ENCODE measurements at regions not wholly inside any gene's neighbourhood (a gene's known extent, or its start where the extent isn't known, plus 50 kb on each side); places are given as distances from the start of the nearest gene placed in this dataset.

DNA sequence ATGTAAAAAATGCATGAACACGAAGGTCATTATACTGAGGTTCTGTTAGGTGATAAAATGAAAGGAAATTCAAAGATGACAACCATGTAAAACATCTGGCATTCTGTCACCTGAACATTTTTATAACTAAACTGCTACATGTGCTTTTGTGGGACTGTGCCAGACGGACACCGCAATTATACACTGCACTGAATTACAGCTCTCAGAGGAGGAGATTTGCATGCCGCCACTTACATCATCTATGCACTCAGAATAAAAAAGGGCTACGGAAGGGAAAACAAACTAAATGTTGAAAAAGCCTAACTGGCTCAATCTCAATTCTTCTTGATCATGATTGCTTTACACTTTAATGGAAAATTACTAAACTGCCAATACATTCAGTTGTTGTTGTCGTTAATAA is 614.0 kb upstream of the EYS start:
- no peak for DNase-seq (ENCODE audit: low spot score)

DNA sequence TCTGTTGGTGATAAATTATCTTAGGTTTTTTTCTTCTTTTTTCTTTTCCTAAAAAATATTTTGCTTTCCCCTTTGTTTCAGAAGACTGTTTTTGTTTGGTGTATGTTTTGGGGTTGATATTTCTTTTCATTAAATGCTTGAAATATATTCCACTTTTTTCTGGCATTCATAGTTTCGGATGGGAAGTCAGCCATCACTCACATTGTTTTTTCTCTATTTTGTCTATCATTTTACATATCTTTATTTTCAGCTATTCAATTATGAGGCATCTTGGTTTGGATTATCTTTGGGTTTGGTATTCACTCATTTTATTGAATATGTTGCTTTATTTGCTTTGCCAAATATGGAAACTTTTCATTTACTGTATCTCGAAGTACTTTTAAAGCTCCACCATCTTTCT is 600.5 kb upstream of the EYS start:
- DNase-seq (ENCODE audit: low spot score), result no peak

DNA sequence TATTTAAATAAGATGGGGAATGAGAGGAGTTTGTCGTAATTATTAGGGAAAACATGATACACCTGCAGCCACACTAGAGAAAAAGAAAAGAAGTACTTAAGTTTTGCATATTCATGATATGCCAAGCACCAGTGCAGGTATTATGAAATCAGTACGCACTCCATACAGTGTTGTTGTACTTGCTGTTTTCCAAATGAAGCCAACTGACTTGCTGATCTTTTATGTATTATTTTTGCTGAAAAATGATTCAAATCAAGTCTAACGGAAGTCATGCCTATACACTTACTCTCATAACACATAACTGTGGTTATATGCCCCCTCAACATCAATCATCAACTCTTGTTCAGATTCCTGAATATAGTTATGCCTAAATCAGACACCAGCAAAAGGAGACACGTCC is 584.9 kb upstream of the EYS start:
- DNase-seq (ENCODE audit: low spot score), result no peak

DNA sequence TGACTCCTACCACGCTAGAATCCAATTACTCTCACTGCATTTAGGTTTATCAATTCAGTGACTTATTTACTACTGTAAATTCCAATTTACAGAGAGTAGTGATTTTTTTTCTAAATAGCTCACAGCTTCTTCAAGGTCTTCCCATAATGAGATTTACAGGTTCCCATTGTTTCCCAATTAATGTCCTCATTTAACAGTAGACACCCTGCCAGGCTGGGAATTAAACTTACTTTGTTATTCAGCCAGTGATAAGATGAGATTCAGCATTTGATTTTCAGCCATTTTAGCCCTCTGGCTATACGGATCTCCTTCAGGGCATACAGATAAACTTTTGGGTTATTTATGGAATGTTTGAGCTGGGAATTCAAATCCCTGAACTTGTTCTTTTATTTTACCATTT is 582.9 kb upstream of the EYS start:
- DNase-seq (ENCODE audit: low spot score), result no peak

DNA sequence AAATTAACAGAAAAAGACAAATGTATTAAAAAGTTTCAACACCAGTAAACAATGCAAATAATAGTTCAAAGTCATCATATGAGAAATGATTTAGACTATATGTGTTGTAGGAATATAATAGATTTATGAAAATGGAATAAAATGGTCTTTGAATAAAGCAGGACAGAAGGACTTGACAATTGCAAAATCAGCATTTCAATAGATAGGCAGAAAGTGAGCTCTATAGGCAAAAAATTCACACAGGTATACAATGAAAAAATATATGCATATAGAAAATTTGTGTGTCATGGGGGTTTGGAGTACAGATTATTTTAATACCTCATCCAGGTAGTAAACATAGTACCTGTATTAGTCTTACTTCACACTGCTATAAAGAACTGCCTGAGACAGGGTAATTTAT is 571.1 kb upstream of the EYS start:
- no peak for DNase-seq (ENCODE audit: low spot score)

DNA sequence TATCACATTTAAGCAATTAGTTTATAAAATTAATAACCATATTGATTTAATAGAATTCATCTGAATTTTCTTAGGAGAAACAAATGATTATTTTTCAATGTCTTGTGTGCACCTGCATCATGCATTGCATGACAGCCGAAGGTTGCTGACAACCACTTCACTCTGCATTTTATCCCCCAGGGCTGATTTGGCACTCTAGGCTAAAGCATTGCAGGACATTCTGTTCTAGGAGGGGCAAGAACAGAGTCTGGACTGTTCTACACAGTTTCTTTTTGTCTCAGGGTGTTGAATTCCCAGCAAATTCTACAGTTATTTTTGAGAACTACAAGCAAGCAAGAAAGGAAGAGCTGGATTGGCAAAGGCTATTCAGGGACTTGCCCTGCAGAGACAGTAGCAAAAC is 570.4 kb upstream of the EYS start:
- no peak for DNase-seq (ENCODE audit: low spot score)

DNA sequence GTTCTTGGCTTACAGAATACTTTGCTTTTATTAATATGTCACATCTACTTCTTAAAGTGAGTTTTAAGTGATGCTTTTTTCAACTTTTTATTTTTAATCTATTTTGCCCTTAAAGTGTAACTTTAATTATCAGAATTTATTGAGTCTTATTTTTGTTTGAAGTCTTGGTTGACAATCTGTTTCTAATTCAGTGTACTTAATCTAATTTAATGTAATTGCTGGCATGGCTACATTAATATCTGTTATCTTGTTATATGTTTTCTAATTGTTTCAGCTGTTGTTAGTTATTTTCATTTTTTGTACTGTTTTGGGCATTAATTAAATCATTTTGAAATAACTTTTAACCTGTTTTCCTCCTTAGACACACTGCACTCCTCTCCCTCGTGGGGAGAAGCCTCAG is 558.7 kb upstream of the EYS start:
- DNase-seq (ENCODE audit: low spot score), result no peak

DNA sequence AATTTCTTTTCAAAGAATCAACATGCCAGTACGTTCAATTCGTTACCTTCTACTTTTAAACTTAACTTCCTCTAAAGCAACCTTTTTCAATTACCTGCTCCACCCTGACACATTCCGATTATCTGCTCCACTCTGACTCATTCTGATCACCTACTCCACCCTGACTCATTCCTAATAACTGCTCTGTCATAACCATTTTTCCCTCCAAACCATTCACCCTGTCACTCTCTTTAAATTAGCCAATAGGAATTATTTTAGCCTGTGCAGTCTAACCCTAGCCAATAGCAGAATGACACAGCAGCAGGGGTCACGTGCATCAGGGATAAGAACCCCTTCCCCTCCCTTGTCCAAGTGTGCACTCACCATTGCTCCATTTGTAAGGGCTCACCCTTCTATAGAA is 557.4 kb upstream of the EYS start:
- DNase-seq (ENCODE audit: low spot score), result peak; percentile 91

DNA sequence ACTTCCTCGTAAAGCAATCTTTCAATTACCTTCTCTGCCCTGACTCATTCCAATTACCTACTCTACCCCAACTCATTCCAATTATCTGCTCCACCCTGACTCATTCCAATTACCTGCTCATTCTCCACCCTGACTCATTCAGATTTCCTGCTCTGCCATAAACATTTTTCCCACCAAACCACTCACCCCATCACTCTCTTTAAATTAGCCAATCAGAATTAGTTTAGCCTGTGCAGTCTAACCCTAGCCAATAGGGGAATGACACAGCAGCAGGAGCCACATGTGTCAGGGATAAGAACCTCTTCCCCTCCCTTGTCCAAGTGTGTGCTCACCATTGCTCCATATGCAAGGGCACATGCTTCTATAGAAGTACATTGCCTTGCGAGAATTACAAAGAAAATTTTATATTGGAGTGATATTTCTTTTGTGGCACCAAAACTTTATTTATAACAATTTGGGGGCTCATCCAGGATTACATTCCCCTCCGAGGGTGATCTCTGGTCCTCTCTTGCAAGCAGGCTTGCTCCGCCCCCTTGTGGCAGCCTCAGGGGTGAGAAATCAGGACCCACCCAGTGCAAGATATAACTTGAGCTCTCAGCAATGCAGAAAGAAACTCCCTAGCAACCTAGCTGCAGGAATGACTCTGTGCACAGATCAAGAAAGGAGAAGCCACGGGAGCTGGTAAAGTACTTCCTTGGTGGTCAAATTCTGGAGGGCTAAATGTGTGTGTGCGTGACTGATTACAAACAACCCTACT is 551.9 kb upstream of the EYS start:
- DNase-seq (ENCODE audit: low spot score), result peak; percentile 76

DNA sequence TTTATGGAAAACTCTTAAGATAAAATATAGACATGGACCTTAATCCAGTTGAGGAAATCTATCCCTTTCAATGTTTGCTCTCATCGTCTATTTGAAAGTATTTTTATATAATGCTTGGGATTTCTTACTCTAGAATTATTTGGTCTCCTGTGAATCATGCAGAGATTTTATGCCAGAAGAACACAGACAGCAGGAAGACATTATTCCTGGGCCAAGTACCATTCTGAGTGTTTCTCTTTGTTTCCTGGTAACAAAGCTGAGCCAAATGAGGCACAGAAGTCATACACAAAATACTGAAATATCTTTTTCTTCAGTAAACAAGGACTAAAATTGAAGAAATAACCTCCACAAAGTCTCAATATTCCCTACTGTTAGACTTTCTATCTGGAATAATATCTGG is 538.2 kb upstream of the EYS start:
- no peak for DNase-seq (ENCODE audit: low spot score)

DNA sequence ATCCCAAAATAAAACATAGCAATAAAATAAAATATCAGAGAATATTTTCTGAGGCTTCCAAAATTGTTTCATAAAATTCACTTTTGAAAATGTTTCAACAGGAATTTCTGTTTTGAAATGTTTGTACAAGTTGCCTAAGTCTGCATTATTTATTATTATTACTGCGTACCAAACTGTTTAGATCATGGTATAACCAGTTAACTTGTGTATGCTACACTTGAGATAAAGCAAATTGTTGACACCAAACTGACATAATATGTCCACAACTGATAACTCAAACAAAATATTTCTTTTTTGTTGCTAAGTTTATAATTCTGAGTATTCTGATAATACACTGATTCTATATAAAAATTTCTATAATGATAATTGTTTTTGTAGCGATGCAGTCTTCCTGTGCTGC is 531.8 kb upstream of the EYS start:
- no peak for DNase-seq (ENCODE audit: low spot score)

DNA sequence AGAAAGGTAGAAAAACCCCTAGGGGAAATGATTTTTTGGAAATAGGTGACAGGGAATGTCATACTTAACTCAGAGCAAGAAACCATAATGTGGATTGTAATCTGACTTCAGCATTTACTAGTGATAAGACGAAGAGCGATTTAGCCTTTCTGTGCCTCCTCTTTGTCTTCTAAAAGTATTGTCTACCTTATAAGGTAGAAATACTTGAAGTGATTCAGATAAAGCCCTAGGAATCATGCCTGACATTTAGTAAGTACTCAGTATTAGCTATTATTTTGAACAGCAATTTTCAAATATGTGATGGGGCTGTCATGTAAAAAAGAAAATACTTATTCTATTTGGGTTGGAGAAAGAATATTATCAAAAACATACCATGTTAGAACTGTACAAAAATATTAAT is 525.9 kb upstream of the EYS start:
- DNase-seq (ENCODE audit: low spot score), result no peak

DNA sequence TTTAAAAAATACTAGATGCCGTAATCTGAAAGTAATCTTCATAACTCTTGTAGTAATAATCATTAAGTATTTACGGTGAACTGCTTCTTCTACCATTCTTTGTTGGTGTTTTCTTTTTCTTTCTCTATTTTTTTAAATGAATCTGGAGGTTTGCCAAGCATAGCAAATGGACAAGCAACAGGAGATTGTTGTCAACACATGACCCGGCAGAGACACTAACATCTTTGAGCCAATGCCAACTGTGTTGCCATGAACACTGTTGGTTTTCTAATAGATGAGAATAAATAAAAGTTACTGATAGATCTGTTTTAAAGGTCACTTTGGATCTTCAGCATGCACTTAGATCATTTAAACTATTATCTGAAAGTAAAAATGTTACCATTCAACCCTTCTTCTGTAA is 523.6 kb upstream of the EYS start:
- no peak for DNase-seq (ENCODE audit: low spot score)

DNA sequence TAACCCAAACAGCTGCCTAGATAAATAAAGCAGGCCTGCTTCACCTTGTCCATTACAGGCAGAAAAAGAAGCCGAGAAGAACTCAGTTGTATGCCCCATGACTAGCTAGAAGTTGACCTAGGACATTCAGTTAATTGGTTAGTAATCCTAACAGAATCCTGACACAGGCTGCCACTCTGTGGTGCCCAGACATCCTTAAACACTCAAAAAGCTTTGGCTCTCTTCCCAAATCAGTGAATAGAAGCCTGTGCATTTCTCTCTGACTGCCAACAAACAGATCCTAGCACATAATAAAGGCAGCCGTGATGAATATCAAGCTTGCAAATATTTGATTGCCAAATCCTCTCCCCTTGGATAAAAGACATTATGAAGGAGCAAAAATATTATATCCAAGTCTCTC is 519.1 kb upstream of the EYS start:
- DNase-seq (ENCODE audit: low spot score), result peak; percentile 61

DNA sequence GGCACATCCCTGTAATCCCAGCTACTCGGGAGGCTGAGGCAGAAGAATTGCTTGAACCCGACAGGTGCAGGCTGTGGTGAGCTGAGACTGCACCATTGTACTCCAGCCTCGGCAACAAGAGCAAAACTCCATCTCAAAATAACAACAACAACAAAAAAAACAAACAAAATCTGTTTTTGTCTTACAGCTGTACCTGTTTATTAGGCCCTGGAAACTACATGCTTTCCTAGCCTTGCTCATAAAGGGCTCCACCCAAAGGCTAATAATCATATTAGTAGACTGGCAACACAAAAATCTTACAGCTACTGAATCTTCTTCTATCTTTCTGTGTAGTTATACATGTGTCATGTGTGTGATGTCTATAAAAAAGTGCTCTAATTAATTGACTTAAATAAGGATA is 503.9 kb upstream of the EYS start:
- no peak for DNase-seq (ENCODE audit: low spot score)

DNA sequence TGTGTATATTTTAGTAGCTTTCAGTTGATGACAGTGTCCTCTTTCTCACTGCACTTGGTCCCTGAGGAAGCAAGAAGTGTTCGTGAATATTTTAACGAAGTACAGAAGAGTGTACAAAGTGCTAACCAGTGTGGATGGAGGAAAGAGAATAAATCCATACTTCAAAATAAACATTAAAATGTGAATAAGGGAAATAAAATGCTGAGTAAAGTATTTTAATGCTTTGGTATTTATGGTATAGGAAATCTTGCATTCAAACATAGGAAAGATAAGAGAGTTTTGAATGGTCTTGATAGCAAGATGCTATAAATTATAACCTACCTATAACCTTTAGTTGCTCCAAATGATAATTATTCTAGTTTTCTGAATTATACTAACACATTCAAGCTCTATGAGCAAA is 493.4 kb upstream of the EYS start:
- DNase-seq (ENCODE audit: low spot score), result no peak

DNA sequence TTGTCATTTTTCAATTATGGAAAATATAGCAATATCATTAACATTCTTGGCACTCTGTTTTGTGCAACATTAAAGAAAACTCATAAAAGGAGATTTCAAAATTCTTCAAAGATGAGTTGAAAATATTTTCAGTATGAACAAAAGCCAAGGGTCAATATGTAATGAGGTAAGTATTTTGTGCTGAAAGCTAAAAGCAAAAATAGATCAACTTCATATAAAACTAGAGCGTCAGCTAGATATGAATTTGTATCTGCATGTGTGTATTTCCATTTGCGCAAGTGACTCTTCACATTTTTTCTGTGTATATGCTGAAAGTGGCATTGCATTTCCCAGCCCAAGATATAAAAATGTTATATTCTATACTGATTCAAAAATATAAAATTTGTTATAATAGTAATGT is 492.1 kb upstream of the EYS start:
- no peak for DNase-seq (ENCODE audit: low spot score)

DNA sequence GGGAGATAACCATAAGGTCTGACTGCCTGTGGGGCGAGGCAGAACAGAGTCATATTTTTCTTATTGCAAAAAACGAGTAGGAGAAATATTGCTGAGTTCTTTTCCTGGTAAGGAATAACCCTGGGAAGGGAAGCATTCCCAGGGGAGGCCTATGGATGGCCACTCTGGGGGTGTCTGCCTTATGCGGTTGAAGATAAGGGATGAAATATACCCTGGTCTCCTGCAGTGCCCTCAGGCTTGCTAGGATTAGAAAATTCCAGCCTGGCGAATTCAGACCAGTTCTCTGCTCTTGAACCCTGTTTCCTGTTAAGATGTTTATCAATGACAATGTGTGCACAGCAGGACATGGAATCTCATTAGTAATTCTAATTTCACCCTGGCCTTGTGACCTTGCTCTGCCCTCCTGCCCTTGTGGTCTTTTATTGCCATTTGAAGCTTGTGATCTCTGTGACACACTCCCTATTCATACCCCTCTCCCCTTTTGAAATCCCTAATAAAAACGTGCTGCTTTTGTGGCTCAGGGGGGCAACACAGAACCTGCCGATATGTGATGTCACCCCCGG is 491.1 kb upstream of the EYS start:
- DNase-seq (ENCODE audit: low spot score), result no peak

DNA sequence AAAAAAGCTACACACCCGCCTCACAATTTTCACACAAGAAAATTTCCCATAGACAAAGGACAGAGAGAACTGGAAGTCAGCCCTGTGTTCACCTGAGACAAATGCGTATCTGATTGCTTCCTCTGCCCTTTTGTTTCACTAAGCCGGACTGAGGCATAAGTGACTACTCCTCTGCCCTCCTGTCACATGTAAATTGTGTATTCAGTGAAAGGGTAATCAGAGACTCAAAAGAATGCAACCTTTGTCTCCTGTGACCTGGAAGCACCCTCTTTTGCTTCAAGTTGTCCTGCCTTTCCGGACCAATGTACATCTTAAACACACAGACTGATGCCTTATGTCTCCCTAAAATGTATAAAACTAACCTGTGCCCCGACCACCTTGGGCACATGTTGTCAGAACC is 483.8 kb upstream of the EYS start:
- DNase-seq (ENCODE audit: low spot score), result no peak

DNA sequence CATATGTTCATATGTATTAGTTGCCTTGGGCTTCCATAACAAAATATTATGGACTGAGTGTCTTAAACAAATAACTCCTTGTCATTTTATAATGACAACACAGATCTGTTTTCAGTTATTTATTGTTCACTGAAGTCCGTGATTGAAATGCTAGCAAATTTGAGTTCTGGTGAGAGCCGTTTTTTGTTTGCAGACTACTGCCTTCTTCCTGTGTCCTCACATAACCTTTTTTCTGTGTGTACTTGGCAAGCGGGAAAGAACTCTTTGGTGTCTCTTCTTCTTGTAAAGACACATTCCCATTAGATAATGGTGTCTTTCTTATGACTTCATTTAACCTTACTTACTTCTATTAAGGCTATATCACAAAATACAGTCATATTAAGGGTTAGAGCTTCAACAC is 482.9 kb upstream of the EYS start:
- no peak for DNase-seq (ENCODE audit: low spot score)

DNA sequence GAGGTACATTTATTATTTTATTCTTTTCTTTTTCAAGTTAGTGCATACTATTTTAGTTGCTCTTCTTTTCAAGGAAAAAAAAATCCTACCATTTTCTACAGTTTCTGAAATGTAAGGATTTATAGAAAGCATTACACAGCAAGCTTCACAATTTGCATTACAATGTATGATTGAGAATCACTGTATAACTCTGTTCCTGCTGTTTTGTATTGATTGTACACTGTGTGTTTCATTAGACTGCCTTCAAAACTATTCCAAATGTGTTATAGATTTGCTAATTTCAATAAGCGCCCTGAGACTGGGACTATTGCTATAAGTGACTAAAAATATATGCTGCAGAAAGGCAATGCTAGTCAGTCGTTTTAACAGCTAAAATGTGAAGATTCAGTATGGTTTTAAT is 479.7 kb upstream of the EYS start:
- DNase-seq (ENCODE audit: low spot score), result no peak

DNA sequence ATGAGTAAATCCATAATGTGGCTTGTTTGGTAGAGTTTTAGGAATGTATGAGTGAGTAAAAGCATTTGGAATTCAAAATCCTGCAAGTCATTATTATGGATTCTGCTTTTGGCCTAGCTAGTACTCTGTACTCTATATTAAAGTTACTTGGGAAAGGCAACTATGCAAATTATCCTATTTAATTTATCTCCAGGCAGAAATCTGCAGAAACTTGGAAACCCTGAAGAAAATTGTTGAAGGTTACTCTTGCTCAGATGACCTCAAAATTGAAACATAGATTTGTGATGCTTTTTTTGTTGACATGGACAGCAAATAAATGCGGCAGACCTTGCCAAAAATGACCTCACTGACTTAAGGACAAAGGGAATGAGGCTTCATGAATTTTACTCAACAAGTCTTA is 477.1 kb upstream of the EYS start:
- DNase-seq (ENCODE audit: low spot score), result peak; percentile 23

DNA sequence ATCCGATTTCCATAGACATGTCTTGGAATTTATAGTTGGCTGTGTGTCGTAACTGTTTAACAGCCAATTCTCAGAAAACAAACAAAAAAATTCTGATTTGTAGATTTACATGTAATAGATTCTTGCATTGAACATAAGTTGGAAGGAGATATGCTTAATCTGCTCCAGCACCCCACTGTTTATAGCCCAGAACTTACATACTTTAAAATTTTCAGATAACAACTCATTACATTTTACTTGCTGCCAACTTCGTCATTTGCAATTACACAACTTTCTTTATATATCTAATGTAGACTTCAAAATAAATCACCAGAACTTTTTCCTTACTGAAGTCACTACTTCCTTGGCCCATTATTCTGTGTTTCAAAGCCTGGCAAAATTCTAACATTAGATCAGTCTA is 472.3 kb upstream of the EYS start:
- no peak for DNase-seq (ENCODE audit: low spot score)

DNA sequence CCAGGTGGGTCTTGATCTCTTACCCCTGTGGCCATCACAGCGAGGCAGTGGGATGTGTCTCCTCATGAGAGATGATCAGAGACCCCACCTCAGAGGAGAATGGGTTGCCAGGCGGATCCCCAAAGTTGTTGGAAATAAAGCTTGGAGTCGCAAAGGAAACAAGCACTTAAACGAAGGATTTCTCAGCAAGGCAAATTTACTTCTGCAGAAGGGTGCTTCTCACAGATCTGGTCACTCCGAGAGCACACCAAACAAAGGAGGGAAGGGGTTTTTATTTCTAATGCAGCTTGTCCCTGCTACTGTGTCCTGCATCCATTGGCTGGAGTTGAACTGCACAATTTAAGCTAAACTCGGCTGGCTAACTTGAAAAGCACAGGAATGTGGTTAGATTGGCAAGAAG is 466.6 kb upstream of the EYS start:
- no peak for DNase-seq (ENCODE audit: low spot score)

All from H4 (cell line).